ENCODE measurements at regions not wholly inside any gene's neighbourhood (a gene's known extent, or its start where the extent isn't known, plus 50 kb on each side); places are given as distances from the start of the nearest gene placed in this dataset.

DNA sequence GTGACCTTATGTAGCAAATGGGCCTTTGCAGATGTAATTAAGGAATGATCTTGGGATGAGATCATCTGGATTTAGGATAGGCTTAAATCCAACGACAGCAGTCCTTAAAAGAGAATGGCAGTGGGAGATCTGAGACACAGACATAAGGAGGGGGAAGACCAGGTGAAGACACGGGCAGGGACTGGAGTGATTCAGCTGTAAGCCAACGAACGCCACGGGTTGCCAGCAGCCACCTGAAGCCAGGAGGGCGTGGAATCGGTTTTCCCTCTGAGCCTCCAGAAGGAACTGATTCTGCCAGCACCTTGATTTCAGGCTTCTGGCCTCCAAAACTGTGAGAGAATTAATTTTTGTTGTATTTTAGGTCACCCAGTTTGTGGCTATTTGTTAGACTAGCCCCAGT lies 218.6 kb upstream of the ANKRD55 start:
- no peak for DNase-seq

DNA sequence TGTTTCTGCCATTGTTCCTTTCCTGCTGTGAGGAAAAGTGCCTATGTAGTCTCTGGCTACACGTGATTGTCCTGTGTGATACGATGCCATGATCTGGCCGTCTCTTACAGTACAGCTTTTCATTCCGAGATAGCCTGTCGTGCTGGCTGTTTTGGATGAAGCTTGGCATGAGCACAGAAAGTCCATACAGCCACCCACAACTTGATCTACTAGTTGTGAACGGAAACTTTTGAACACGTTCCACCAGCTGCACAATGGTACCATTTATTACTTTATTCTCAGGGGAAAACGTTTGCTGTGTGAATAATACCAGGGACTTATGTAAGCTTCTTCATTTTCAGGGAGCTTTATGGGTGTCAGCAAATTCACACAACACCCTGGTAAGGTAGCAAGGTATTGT lies 217.6 kb upstream of the ANKRD55 start:
- no peak for DNase-seq

DNA sequence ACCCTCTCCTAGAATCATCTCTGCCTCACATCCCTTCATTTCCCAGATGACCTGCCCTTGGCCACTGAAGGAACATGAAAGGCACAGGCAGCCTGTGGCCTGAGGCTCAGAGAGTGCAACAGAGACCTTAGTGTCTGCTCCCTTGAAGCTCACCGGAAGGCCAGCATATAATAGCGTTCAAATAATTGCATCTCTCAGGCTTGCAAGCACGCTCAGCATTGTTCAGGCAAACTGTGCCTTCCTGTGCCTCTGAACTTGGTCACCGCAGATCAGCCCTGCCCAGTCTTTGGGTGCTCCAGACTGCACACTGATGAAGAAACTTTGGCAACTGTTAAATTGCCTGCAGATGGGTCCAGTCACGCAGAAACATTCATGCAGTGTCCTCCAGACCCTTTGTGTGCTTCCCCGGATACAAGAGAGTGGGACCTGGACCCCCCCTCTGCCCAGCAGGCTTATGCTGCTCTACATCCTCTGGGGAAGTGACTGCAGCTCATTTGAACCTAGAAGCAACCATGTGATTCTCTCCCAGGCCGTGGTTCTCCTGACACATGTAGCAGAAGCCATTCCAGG lies 216.0 kb upstream of the ANKRD55 start:
- DNase-seq, result no peak

DNA sequence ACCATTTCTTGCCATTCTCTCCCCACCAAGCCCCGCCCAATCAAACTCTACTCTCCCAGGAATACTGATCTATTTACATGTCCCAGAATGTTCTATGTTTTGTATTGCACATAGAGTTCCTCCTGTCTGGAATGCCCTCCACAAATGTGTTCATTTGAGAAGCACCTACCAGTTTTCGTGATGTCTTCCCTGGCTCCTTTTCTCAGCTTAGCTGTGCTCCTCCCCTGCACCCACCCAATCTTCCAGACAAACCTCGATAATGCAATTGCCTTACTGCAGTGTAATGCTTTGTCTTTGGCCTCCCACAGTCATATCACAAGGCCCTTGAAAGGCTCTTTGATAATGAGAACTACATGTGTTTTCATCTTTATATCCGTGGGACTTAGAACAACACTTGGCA lies 214.5 kb upstream of the ANKRD55 start:
- DNase-seq, result no peak

DNA sequence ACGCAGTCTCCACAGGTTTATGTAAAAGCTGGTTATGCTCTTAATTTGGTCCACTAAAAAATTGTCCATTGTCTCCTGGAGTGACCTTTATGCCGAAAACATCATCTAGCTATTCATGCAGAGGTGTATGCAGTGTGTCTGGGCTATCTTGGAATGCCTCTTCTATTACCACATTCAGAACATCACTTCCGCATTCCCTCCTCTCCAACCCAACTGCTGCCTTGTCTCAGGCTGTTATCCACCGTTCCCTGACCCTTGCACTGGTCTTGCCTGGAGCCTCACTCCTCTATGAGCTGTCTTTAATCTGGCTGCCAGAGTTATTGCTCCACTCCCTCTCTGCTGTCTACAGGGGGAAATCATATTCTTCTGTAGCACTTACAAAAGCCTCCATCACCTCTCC lies 214.1 kb upstream of the ANKRD55 start:
- no peak for DNase-seq

DNA sequence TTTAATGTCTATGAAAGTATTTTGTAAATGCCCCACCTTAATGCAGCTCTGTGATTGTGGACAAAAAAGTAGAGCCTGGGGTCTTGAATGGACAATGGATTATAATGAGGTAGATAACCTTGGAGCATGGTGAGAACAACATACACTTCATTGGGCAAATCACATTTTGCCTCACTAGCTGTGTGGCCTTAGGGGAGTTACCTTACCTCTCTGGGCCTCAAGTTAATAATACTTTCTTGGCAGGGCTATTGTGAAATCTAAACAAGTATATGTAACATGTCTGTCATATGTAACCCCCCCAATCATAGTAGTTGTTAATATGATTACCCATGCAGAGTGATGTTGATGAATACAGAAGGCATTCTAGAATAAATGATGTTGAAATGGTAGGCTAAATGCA lies 213.6 kb upstream of the ANKRD55 start:
- no peak for DNase-seq

DNA sequence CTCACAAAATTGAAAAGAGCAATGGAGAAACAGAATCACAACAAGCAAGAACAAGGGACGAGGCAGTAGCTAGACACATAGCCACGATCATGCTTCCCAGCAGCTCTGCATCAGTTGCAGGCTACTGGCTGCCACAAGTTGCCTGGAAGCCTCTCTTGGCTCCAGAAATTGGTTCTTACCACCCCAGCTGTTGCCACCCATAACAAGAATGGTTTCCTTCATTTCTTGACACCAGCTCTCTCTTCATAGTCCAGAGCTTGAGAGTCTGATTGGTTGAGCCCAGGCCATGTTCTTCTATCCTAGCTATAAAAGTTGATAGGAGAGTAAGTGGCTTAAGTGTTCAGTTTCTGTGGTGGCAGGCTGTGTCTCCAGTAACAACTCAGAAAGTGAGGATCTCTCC lies 210.7 kb upstream of the ANKRD55 start:
- DNase-seq, result no peak

DNA sequence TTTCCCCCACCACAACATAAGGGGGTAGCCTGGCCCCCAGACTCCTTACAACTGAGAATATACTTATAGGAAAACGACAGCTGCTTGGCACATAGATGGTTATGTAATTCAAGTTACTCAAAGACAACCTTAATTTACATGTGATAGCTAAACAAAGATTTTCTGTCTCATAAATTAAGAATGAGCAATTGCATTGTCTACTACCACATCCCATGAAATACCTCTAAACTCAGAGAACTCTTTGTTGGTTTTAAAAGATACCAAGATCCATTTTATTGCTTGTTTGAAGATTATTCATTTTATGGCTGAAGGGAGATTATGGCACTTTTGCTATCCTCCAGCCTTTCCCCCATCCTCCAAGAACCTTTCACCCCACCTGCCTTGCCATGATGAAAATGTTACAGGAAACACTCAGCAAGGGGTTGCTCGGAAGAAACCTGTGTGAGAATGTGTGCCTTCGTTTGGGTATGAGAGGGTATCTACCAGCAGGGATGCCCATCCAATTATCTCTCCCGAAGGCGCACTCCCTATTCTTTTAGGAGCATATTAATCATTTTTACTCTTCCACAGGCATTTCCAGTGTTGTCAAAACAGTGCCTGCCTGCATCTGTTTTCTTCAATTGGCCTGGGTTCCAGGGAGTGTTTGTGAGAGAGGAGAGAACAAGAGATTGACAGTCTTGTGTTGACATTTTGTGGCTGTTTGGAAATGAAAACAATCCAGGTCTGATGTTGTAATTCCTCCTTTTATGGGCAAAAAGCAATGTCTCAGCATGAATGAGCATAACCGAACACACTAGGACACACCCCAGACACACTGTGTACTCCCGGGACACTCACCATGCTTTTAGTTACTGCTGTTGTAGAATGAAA lies 208.0 kb upstream of the ANKRD55 start:
- peak; percentile 71 for DNase-seq

DNA sequence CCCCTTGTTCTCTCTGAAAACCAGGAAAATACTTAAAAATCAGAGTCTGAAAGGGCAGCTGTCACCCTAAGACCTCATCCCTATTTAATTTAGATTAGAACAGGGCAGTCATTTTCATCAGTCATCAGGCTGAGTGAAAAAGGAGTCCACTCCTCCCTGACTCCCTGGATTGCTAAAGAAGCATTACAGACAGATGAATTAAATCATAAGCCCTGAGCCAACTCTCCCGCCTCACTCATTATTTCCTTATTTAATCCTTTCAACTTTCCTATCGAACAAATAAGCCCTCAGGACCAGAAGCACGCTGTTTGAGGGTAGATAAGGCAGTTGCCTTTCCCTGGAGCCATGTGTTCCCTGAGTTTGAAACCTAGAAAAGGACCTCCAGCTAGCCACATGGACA lies 201.9 kb upstream of the ANKRD55 start:
- no peak for DNase-seq

DNA sequence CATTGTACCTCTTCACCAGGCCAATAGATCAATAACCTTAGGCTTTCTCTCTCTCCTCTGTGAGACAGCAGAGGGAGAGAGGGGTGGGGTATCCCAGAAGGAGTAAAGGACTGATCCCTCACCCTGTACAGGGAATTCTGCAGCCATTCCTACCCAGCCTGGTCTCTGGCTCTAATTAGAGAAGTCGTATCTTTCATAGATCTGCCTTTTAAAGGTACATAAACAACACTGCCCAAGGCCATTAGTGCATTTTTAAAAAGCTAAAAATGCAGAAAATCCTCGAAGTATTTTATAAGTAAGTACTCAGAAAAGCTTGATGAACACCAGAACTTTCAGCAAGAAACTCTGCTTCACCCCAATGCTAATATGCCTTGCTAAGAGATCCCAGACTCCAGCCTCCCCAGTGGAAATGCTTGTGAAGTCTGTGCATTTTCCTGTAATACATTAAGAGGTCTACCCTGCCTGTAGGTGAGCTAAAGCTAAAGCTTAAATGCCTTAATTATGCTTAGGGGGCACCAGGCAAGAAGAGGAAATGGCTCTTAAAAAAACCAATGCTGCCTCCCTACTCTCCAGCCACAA lies 200.0 kb upstream of the ANKRD55 start:
- DNase-seq, result no peak

DNA sequence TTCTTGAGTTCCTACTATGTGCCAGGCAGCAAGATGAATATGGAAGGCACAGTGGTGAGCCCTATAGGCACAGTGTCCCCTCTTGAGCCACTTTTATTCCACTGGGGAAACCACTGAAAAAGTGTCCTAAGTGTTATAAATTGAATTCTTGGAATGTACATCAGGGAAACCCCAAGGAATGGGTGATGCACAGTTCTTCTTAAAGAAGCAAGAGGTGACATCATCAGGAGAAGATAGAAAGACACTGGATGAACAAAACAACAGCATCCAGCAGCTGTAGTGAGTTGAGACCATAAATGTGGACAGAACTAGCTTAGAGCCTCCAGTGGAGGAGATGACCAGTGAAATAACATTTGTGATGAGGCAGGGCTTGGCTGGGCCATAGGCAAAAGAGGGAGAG lies 199.2 kb upstream of the ANKRD55 start:
- no peak for DNase-seq

DNA sequence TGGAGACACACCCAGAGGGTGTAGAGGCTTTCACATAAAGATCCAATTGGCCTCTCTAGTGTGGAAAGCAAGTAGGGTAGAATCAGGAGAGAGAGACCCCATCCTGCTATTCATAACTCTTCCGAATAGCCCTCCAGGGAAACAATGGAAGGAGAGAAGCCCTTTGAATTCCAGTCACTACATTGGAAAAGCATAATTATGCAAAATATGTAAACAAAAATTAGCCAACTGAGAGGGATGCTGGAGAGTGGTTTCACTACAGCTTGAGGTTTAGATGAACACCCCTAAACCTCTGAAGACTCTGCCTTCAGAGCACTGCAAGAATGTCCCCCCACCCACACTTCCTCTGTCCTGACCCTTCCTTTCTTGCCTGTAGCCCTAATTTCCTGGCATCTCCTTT lies 197.3 kb upstream of the ANKRD55 start:
- DNase-seq, result no peak

DNA sequence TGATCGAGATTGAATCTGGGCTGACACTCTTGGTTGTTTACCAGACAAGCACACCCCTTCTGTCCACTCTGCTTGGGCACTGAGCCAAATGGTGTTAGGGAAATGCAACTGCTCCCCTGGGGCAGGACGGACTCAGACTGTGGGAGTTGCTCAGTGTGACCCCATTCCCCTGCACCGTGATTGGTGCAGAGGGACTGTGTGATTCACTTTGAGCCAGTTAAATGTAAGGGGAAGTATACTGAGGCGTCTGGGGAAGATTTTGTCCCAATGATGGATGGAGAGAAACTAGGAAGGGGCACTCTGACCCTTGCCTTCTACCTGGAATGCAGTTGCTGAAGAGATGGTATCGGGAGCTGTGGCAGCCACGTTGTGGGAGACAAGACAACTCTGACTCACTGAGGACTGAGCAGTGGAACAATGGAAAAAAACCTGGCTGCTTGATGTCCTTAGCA lies 196.0 kb upstream of the ANKRD55 start:
- DNase-seq, result no peak

DNA sequence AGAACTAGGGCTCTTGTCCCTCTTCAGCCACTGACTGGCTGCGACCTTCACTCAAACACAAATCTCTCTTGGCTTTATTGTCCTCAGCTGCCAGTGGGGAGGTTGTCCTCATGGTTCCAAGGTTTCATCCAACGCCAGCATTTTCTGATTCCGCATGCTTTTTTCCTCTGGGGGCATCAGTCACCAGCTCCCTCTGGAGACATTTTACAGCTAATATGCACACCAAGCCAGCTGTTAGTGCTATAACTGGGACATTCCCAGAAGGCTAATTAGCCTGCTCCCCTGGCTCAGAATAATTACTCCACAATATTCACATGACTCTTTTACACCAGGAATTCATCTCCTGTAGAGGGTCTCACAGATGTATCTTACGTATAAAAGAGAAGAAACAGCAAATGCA lies 193.6 kb upstream of the ANKRD55 start:
- no peak for DNase-seq

DNA sequence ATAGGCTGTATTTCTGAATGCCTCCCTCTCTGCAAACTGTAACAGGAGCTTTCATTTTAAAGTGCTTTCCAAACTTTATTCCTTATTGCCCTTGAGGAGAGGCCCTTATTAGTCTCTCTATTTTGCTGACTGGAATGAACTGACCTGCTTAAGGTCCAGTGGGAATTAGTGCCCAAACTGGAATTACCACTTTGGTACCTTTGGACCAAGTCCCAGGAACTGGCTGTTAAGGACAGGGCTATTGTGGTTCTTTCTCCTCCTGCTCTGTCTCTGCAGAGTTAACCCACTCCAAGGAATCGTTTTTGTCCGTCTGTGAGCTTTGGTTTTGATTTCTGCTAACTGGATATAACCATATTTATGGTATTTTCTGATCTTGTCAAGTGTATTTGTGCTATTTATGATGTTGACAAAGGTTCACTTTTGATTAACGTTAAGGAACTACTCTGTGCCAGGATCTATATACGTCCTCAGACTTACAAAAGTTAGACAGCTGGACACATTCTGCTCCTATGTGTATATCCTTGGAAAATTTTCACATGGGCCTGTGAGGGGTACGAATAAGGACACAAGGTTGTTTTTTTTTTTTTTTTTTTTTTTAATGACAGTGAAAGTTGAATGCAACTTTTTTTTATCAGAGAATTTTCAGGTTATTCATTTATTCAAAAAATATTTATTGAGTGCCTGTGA lies 189.1 kb upstream of the ANKRD55 start:
- no peak for DNase-seq

DNA sequence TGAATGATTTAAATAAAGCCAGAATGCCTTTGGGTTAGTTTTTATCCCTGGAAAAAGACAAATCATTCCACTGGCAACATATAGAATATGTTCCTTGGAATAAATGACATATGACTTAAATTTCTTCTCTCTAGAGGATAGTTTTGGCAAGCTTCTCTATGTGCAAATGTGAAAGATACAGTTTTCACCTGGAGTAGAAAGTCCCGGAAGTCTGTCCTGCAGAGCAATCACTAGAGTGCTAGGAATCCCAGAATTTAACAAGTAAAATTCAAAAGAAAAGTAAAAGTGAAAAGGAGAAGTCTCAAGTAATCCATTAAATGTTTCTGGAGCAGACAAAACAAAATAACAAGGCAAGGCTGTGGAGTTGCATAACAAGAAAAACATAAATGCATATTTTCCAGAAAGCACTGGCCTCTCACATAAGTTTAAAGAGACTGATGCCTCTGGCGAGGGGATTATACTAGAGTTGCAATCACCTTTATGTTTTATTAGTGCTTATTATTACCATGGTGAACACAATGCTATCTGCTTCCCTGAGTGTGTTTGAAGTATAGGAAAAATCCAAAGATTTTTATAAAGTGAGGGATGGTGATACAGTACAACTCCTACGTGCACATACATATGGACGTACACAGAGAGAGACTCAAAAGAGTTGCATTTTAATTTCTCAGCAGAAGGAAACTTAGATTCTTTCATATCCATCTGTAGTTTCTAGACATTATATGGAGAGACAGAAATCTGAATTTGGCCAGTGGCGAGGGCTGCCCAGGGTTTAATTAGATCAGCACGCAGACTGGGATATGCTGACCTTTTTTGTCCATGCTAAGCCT lies 188.3 kb upstream of the ANKRD55 start:
- peak; percentile 59 for DNase-seq

DNA sequence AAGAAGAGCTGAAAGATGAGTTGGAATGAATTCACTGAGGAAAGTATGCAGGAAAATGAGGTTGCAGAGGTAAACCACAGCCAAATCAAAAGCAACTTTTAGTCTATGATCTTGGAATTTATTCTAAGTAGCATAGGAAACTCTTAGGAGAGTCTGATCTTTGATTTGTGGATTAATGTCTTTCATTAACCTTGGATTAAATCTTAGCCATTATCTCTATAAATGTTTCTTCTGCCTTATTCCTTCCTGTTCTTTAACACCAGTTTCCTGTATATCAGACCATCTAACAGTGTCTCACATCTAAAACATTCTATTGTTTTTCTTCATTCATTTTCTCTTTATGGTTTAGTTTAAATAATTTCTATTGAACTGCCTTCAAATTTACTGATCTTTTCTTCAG lies 187.2 kb upstream of the ANKRD55 start:
- no peak for DNase-seq

DNA sequence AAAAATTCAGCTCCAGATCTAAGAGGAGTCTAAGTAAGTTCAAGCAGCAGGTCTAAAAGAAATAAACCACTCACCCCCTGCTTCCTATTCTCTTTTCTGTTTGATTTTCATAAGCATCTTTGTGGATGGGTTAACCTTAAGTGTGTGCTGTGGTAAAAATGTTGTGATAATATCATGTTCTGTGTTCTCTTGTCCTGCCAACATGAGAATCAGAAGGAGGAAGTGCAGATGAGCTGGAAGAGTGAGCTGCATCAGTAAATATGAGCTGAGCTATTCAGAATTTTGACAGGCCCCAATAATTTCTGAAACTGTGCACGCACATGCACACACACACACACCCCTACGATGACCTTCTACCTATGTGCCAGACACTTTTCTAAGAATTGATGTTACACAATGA lies 186.5 kb upstream of the ANKRD55 start:
- DNase-seq, result no peak

DNA sequence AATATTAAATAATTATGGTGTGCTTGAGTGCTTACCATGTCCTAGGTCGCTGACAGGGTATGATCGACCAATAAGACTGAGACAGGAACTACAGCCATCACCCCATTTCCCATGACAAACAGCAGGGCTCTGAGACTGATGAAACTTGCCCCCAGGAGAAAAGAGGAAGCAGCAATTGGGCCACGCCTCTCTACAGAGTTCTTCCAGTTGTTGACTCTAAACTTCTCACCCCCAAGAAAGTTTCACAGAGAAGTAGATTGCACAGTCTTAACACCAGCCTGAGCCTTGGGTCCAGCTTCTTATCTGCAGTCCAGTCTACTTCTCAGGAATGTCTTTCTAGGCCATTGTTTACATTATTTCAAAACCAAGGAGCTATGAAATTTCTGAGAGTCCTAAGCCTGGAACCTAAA lies 182.2 kb upstream of the ANKRD55 start:
- DNase-seq, result peak; percentile 98

DNA sequence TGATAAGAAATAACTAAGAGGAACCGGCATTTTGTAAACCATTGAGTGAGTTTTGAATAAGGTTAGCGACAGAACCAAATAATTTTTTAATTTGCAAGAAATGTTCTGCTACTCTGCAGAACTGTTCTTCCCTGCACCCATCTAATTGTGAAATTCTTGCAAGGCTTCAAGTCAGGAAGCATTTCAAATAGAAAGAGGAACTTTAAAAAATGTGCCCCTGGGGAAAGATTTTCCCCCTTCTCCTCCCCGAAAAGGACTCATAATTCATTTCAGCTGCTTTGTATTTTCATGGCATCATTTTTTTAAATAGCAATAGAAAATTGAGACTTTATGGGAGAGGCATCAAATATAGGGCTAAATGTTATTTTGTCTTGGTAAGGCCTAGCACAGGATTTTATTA lies 180.9 kb upstream of the ANKRD55 start:
- peak; percentile 90 for DNase-seq

DNA sequence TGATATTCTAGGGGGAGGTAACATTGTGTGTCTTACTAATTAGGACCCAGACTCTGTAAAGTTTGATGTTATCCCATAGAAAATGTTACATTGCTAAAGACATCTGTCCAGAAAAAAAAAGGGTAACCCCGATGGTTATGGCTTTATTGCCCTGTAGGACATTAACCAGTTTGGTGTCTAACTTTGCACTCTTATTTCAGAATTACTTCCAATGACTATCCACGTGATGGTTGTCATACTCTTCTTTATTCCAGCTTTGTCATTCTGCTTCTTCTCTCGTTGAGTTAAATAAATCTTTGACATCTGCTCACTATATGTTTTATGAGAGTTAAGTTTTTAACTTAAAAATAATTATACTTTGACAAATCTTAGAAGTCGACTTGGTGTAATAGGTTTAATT lies 180.4 kb upstream of the ANKRD55 start:
- peak; percentile 28 for DNase-seq

DNA sequence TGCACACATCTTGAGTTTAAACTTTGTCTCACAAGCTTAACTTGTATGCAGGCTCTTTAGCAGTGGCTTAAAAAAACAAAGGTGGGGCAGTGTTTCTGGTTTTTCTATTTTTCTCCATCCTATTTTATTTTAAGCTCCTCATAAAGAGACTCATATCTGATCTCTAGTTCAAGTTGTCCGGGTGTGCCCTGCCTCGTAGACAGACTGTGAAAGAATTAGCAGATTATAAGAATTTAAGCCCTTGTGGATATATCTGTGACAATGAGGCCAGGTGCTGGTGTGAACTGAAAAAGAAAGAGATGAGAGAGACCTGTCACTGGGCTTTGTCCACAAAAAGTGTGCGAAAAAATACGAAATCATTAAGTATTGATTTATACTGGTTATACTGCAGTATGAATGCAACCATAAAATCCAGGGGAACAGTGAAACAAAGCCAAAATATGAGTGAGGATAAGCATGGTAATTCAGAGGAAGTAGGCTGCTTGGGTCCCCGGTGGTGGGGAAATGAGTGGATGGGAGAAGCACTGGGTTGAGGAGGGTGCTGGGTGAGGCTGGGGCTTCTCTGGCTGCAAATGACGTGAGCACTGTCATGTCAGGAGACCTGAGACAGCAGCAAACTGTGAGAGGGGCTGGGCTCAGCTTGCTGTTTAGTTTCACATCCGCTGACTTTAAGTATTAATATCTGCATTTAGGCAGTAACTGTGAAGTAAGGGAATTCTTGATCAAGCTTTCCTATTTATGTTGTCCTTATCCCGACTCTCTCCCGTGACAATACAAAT lies 179.7 kb upstream of the ANKRD55 start:
- peak; percentile 95 for DNase-seq
